ENCODE measurements at regions not wholly inside any gene's neighbourhood (a gene's known extent, or its start where the extent isn't known, plus 50 kb on each side); places are given as distances from the start of the nearest gene placed in this dataset.

DNA sequence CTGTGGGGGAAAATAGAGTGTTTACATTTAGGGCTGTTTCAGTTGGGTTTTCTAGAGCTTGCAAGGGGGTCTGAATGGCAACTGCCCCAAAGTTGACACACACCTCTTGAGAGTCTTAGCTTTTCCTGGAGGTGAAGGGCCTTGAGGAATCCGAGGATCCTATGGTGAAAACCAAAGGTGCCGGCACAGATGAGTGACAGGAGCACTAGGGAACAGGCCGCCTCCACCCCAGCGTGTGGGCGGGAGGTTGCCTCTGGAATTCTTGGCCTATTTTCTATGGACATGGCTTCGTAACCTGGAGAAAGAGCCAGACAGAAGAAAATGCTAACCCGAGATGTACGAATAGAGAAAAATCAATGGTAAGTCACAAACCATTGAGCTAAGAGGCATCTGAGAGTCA lies 283.2 kb upstream of the FOXQ1 start:
- peaks cover 0 to 6% (median 0%) of the 10 kb centered on the region in 3 donors for H3K9me3 ChIP-seq
- H3K36me3 ChIP-seq: no peaks in the 10 kb centered on the region
- no peak overlapping the region for H3K27ac ChIP-seq
- H3K4me1 ChIP-seq: no peaks in the 10 kb centered on the region
- intact Hi-C loops (cut with DNase I; ENCODE audit: low total_unique reads): no loop called here
- H3K27me3 ChIP-seq: peaks cover 0 to 5% of the 10 kb centered on the region in 2 donors
- TF ChIP-seq, protein P1, sequence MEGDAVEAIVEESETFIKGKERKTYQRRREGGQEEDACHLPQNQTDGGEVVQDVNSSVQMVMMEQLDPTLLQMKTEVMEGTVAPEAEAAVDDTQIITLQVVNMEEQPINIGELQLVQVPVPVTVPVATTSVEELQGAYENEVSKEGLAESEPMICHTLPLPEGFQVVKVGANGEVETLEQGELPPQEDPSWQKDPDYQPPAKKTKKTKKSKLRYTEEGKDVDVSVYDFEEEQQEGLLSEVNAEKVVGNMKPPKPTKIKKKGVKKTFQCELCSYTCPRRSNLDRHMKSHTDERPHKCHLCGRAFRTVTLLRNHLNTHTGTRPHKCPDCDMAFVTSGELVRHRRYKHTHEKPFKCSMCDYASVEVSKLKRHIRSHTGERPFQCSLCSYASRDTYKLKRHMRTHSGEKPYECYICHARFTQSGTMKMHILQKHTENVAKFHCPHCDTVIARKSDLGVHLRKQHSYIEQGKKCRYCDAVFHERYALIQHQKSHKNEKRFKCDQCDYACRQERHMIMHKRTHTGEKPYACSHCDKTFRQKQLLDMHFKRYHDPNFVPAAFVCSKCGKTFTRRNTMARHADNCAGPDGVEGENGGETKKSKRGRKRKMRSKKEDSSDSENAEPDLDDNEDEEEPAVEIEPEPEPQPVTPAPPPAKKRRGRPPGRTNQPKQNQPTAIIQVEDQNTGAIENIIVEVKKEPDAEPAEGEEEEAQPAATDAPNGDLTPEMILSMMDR (IDR thresholded peaks at IDR 0.05): no peak
- no peak overlapping the region for H3K4me3 ChIP-seq
- DNase-seq: no peak

DNA sequence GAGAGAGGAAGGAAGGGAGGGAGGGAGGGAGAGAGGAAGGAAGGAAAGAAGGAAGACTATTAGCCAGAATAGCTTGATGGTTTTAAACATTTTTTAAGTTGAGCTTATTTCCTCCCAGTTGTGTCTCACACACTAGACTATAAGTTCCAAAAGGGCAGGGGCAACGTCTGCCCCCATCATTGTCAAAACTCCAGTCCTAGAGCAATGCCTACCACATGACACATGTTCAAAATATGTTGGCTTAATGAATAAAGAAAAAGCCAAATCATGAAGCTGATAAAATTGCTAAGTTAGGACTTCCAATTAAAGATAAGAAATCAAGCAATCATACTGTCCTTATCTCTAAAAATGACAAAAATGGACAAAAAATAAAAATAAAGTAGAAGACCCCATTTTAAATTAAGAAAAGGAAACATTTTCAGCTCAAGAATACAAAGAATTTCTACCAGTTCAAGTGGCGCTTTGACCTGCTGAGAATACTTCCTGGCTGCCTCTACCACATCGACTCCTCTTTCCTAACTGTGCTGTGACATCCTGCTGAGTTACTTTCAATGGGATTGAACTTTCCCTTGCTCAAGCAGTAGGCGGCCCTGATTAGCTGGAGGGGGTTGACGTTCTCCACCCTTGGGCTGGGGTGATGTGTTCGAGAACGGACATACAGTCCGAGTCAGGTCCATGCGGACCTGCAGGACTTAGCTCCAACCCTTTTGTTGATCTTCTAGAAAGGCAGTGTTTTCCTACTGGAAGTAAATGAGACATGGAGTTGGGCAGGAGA lies 283.9 kb upstream of the FOXQ1 start:
- Histone ChIP-seq H3K4me3 (no peak overlapping the region), H3K36me3 (no peaks in the 10 kb centered on the region), H3K4me1 (no peaks in the 10 kb centered on the region), H3K27ac (no peak overlapping the region), H3K27me3 (peaks cover 0 to 5% of the 10 kb centered on the region in 2 donors), H3K9me3 (peaks cover 0 to 6% (median 0%) of the 10 kb centered on the region in 3 donors)
- intact Hi-C loops (cut with DNase I; ENCODE audit: low total_unique reads): no loop called here
- no peak for DNase-seq
- TF ChIP-seq, protein P1 (IDR thresholded peaks at IDR 0.05): no peak

DNA sequence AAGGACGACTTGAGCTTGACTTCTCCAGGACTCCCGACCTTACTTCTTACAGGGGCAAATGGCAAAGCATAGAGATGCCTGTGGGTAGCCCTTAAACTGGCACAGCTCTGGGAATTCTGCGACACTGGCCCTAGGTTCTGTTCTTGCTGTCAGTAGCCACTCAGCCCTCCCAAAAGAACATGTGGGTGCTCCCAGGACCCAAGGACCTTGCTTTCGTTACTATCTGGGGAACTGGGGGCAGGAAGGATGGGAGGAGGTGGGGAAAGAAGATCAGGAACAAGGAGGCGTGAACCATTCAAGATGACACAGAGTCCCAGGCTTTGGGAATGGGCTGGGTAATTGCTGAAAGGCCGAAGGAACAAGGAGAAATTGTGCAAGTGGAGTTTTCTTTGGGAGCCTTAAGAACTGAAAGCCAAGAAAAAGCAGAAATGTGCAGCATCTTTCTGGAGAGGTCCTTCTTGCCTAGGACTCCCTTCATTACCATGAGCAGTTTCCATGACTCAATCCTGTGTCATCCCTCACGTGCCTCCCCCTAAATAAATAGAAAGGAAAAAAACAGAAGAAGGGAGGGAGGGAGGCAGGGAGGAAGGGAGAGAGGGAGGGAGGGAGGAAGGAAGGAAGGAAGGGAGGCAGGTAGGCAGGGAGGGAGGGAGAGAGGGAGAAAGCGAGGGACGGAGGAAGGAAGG lies 284.6 kb upstream of the FOXQ1 start:
- H3K9me3 ChIP-seq: peaks cover 0 to under 1% (median 0%) of the 10 kb centered on the region in 3 donors
- intact Hi-C loops (cut with DNase I; ENCODE audit: low total_unique reads): no loop called here
- no peak overlapping the region for H3K27ac ChIP-seq
- peaks cover 0 to 5% of the 10 kb centered on the region in 2 donors for H3K27me3 ChIP-seq
- no peak overlapping the region for H3K4me3 ChIP-seq
- no peaks in the 10 kb centered on the region for H3K36me3 ChIP-seq
- DNase-seq: no peak
- TF ChIP-seq, protein P1 (IDR thresholded peaks at IDR 0.05): no peak
- H3K4me1 ChIP-seq: no peaks in the 10 kb centered on the region

DNA sequence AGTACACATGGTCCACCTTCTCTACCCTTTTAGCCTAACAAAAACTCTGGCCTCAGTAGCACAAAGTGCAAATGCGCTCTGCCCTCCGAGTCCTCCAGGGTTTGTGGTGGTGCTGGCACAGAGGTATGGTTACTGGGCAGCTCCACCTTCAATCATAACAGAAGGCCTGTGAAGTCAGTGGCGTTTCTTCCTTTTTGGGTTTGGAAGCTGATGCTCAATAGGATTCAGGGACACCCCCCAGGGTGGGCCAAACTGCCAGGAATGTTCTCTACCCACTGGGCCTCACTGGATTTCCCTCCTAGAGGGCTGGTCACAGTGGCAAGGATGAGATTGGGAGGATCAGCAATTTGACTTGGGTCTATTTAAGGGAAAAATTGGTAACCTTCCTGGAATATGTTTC lies 286.1 kb upstream of the FOXQ1 start:
- no peak overlapping the region for H3K27ac ChIP-seq
- DNase-seq: no peak
- H3K36me3 ChIP-seq: no peaks in the 10 kb centered on the region
- intact Hi-C loops (cut with DNase I; ENCODE audit: low total_unique reads): no loop called here
- peaks cover 0 to 5% of the 10 kb centered on the region in 2 donors for H3K27me3 ChIP-seq
- H3K4me1 ChIP-seq: no peaks in the 10 kb centered on the region
- H3K4me3 ChIP-seq: no peak overlapping the region
- no peaks in the 10 kb centered on the region for H3K9me3 ChIP-seq
- TF ChIP-seq, protein P1 (IDR thresholded peaks at IDR 0.05): no peak

DNA sequence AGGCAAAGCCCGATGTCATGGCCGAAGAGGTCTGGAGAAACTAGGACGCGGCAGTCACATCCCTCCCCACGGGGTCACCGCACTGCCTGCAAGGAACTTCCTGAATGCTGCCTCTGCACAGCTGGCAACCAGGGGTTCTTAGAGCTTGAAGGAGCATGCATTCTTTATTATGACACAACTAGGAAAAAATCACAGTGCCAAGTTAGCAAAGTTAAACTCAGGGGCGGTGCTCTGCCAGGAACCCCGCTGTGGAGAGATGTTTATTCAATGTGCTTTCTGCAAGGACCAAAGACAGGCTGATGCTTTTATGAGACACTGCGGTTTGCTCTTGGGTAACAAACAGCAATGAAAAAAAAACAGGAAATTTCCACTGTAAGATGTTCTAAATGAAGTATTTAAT lies 287.3 kb upstream of the FOXQ1 start:
- H3K9me3 ChIP-seq: no peaks in the 10 kb centered on the region
- H3K4me3 ChIP-seq: no peak overlapping the region
- intact Hi-C loops (cut with DNase I; ENCODE audit: low total_unique reads): no loop called here
- TF ChIP-seq, protein P1 (IDR thresholded peaks at IDR 0.05): no peak
- peaks cover 0 to 5% of the 10 kb centered on the region in 2 donors for H3K27me3 ChIP-seq
- H3K4me1 ChIP-seq: no peaks in the 10 kb centered on the region
- no peaks in the 10 kb centered on the region for H3K36me3 ChIP-seq
- no peak for DNase-seq
- H3K27ac ChIP-seq: no peak overlapping the region
